H9 (cell line): ENCODE measurements at regions not wholly inside any gene's neighbourhood (a gene's known extent, or its start where the extent isn't known, plus 50 kb on each side); places are given as distances from the start of the nearest gene placed in this dataset.

Experiments used
- DNase-seq: peaks from one replicate; pipeline ENCODE4 v3.0.0-alpha.2; 2017
- H2AFZ ChIP-seq: one replicate; pipeline ENCODE4 v1.6.1; 2013; ENCODE audit warnings: mild to moderate bottlenecking, low read length, control low read depth, moderate library complexity
- H2AK5ac ChIP-seq: 2 replicates; pipeline ENCODE4 v1.6.1; 2013; ENCODE audit warnings: low read length, control low read depth, mixed read lengths; ENCODE audit not compliant: insufficient read length
- H2BK120ac ChIP-seq: one replicate; pipeline ENCODE4 v1.6.1; 2013; ENCODE audit warnings: low read depth, mild to moderate bottlenecking, low read length, control low read depth, inconsistent platforms; ENCODE audit not compliant: poor library complexity, severe bottlenecking
- H2BK12ac ChIP-seq: 2 replicates; pipeline ENCODE4 v1.6.1; 2013; ENCODE audit warnings: low read length, control low read depth, mixed read lengths, low read depth; ENCODE audit not compliant: insufficient read length
- H2BK15ac ChIP-seq: 2 replicates; pipeline ENCODE4 v1.6.1; 2013; ENCODE audit warnings: low read depth, low read length, control low read depth
- H2BK20ac ChIP-seq: one replicate; pipeline ENCODE4 v1.6.1; 2013; ENCODE audit warnings: low read depth, mild to moderate bottlenecking, low read length, control low read depth, inconsistent platforms; ENCODE audit not compliant: poor library complexity, severe bottlenecking
- H2BK5ac ChIP-seq: 2 replicates; pipeline ENCODE4 v1.6.1; 2013; ENCODE audit warnings: low read length, control low read depth, mixed read lengths; ENCODE audit not compliant: insufficient read length
- H3K14ac ChIP-seq: 2 replicates; pipeline ENCODE4 v1.6.1; 2013; ENCODE audit warnings: low read length, control low read depth; ENCODE audit not compliant: insufficient read depth
- H3K18ac ChIP-seq: 2 replicates; pipeline ENCODE4 v1.6.1; 2013; ENCODE audit warnings: low read depth, mild to moderate bottlenecking, mixed read lengths, low read length, control low read depth; ENCODE audit not compliant: insufficient read length
- H3K23ac ChIP-seq: 2 replicates; pipeline ENCODE4 v1.6.1; 2013; ENCODE audit warnings: low read length, control low read depth, mixed read lengths, low read depth; ENCODE audit not compliant: insufficient read length
- H3K23me2 ChIP-seq: 2 replicates; pipeline ENCODE4 v1.6.1; 2013; ENCODE audit warnings: low read depth, mild to moderate bottlenecking, mixed read lengths, low read length, control low read depth; ENCODE audit not compliant: insufficient read length, poor library complexity, severe bottlenecking
- H3K27ac ChIP-seq: 2 replicates; pipeline ENCODE4 v1.5.1; 2013; ENCODE audit warnings: low read length, control low read depth, mixed read lengths, low read depth; ENCODE audit not compliant: insufficient read length
- H3K27me3 ChIP-seq: 2 replicates; pipeline ENCODE4 v1.6.1; 2013; ENCODE audit warnings: low read length, control low read depth, inconsistent platforms; ENCODE audit not compliant: insufficient read depth
- H3K4ac ChIP-seq: 2 replicates; pipeline ENCODE4 v1.6.1; 2013; ENCODE audit warnings: low read depth, mild to moderate bottlenecking, control low read depth, inconsistent platforms, low read length, moderate library complexity
- H3K4me1 ChIP-seq: 2 replicates; pipeline ENCODE4 v1.6.1; 2013; ENCODE audit warnings: low read length, control low read depth, inconsistent platforms; ENCODE audit not compliant: insufficient read depth
- H3K4me2 ChIP-seq: 2 replicates; pipeline ENCODE4 v1.6.1; 2013; ENCODE audit warnings: low read length, control low read depth, mixed read lengths; ENCODE audit not compliant: insufficient read length, insufficient read depth
- H3K56ac ChIP-seq: 2 replicates; pipeline ENCODE4 v1.6.1; 2013; ENCODE audit warnings: low read depth, mild to moderate bottlenecking, mixed read lengths, low read length, control low read depth; ENCODE audit not compliant: insufficient read length
- H3K79me1 ChIP-seq: 2 replicates; pipeline ENCODE4 v1.6.1; 2013; ENCODE audit warnings: low read depth, mild to moderate bottlenecking, moderate library complexity, low read length, control low read depth, inconsistent platforms; ENCODE audit not compliant: insufficient read depth, poor library complexity, severe bottlenecking
- H3K79me2 ChIP-seq: 2 replicates; pipeline ENCODE4 v1.6.1; 2013; ENCODE audit warnings: low read length, control low read depth, inconsistent platforms; ENCODE audit not compliant: insufficient read depth
- H3K9ac ChIP-seq: 2 replicates; pipeline ENCODE4 v1.6.1; 2013; ENCODE audit warnings: low read length, control low read depth, mixed read lengths; ENCODE audit not compliant: insufficient read length; ENCODE audit errors: extremely low read depth
- H3K9me3 ChIP-seq: one replicate; pipeline ENCODE4 v1.6.1; 2013; ENCODE audit warnings: low read depth, low read length, inconsistent platforms; ENCODE audit not compliant: control insufficient read depth
- H3T11ph ChIP-seq: one replicate; pipeline ENCODE4 v1.6.1; 2013; ENCODE audit warnings: mild to moderate bottlenecking, low read length, control low read depth, inconsistent platforms
- H4K20me1 ChIP-seq: one replicate; pipeline ENCODE4 v1.6.1; 2013; ENCODE audit not compliant: control insufficient read depth, insufficient read length, insufficient read depth
- H4K5ac ChIP-seq: 2 replicates; pipeline ENCODE4 v1.6.1; 2013; ENCODE audit warnings: low read depth, mild to moderate bottlenecking, mixed read lengths, low read length, control low read depth; ENCODE audit not compliant: insufficient read length
- H4K8ac ChIP-seq: replicated peaks from 2 replicates; pipeline ENCODE4 v1.6.1; 2013; ENCODE audit warnings: low read length, control low read depth, mixed read lengths, low read depth; ENCODE audit not compliant: insufficient read length
- H4K91ac ChIP-seq: 2 replicates; pipeline ENCODE4 v1.6.1; 2013; ENCODE audit warnings: low read depth, mild to moderate bottlenecking, moderate library complexity, mixed read lengths, low read length, control low read depth; ENCODE audit not compliant: insufficient read length
- H3K27ac Mint-ChIP-seq, 3 experiments: 2 replicates in 2 of 3; 3 replicates in 1 of 3; pipeline ENCODE4 v1.8.0; 2020 to 2021; ENCODE audit warnings: mixed read lengths in 3 of 3, mild to moderate bottlenecking in 1 of 3, moderate library complexity in 1 of 3
- H3K27me3 Mint-ChIP-seq: 2 replicates; pipeline ENCODE4 v1.8.0; 2021; ENCODE audit warnings: low read depth, mild to moderate bottlenecking, moderate library complexity, mixed read lengths
- H3K36me3 Mint-ChIP-seq, 3 experiments: 2 replicates in 2 of 3; 3 replicates in 1 of 3; pipeline ENCODE4 v1.8.0; 2020 to 2021; ENCODE audit warnings: low read depth in 3 of 3, mixed read lengths in 3 of 3; ENCODE audit not compliant: insufficient read depth in 1 of 3
- H3K4me1 Mint-ChIP-seq, 2 experiments: 2 replicates each; pipeline ENCODE4 v1.8.0; 2020; ENCODE audit warnings: mixed read lengths in 2 of 2
- H3K4me3 Mint-ChIP-seq, 2 experiments: 2 replicates in 1 of 2; 3 replicates in 1 of 2; pipeline ENCODE4 v1.8.0; 2020 to 2021; ENCODE audit warnings: mild to moderate bottlenecking in 2 of 2, mixed read lengths in 2 of 2, moderate library complexity in 1 of 2
- H3K9me3 Mint-ChIP-seq, 2 experiments: 2 replicates in 1 of 2; 3 replicates in 1 of 2; pipeline ENCODE4 v1.8.0; 2020; ENCODE audit warnings: mild to moderate bottlenecking in 2 of 2, mixed read lengths in 2 of 2, moderate library complexity in 1 of 2
- CTCF ChIP-seq: fragments of 200-600 bp; sonication (generic); conservative IDR thresholded peaks from 3 replicates; pipeline ENCODE4 v1.8.0; 2021; ENCODE audit warnings: antibody characterized with exemption, mild to moderate bottlenecking
- WGBS: extraction: QIAGEN DNeasy Blood & Tissue Kit; methylation state at CpG from one replicate; pipeline ENCODE4 v1.1.7; 2013; ENCODE audit warnings: missing lambda C conversion rate, low lambda C conversion rate, mixed read lengths; ENCODE audit not compliant: insufficient read length; ENCODE audit errors: extremely low coverage; 5-methylcytosine and 5-hydroxymethylcytosine counted together

DNA sequence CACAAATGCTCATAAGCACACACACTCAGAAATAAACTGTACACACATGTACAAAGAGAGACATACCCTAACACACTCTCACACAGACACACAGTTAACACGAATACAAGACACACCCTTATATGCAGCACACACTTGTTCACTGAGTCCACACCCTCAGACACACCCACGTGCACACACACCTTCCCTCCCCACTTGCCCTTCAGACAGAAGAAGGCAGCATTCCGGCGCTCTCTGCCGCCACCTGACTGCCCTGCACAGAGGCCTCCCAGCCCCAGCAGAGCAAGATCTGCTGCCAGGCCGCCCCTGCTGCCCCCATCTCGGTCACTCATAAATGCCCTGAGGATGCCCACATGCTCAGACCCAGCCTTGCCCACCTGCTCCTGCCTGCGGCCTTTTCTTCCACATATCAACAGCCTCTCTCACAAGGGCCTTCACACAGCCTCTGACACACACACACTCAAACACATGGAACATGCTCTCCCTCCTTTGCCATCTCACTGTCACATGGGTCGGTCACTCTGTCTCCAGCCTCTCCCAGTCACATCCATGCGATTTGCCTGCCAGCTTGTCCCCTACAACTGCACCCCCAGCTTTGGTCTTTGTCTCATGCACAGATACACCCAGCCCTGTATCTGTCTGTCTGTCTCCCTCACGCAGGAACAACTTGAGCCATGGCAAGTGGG, 71.1 kb downstream of the EPHB3 start:
- H3K23ac ChIP-seq = no peak overlapping the region
- H3K23me2 ChIP-seq = no peaks in the 10 kb centered on the region
- H3K27me3 ChIP-seq = peaks cover 2% of the 10 kb centered on the region; the same call in 1 of the 2 replicates
- no peak overlapping the region; a peak in 1 of 7 replicates for H3K27ac Mint-ChIP-seq
- peak overlapping the region; percentile 14 for H3K18ac ChIP-seq
- H2BK120ac ChIP-seq = no peak overlapping the region
- TF ChIP-seq CTCF = no peak
- H3K79me2 ChIP-seq = no peaks in the 10 kb centered on the region
- H3K4me1 ChIP-seq = peaks cover 2% of the 10 kb centered on the region; the same call in 1 of the 2 replicates
- H4K91ac ChIP-seq = no peak overlapping the region
- H3K14ac ChIP-seq = no peak overlapping the region; the same call in 1 of the 2 replicates
- peaks cover 18% of the 10 kb centered on the region for H3K27me3 Mint-ChIP-seq
- no peaks in the 10 kb centered on the region for H3K79me1 ChIP-seq
- no peak overlapping the region for H2BK15ac ChIP-seq
- H3K4me2 ChIP-seq = no peak overlapping the region
- no peak overlapping the region for H3K4me3 Mint-ChIP-seq
- no CpG with 5 or more reads among the region's 11 CpGs for WGBS
- no peak overlapping the region for H2BK20ac ChIP-seq
- no peak overlapping the region for H3K27ac ChIP-seq
- H4K8ac ChIP-seq = no peak overlapping the region
- H4K5ac ChIP-seq = no peak overlapping the region
- no peak overlapping the region for H2BK12ac ChIP-seq
- no peak overlapping the region for H3T11ph ChIP-seq
- H2AK5ac ChIP-seq = no peak overlapping the region
- no peak overlapping the region for H2AFZ ChIP-seq
- no peaks in the 10 kb centered on the region; a peak in 2 of 5 replicates for H3K9me3 Mint-ChIP-seq
- peaks cover 54 to 79% of the 10 kb centered on the region in 2 experiments for H3K4me1 Mint-ChIP-seq
- no peak overlapping the region for H3K56ac ChIP-seq
- H4K20me1 ChIP-seq = no peaks in the 10 kb centered on the region
- no peak overlapping the region for H3K4ac ChIP-seq
- H3K36me3 Mint-ChIP-seq = no peaks in the 10 kb centered on the region
- DNase-seq = no peak
- no peak overlapping the region for H2BK5ac ChIP-seq
- H3K9ac ChIP-seq = no peak overlapping the region
- no peaks in the 10 kb centered on the region for H3K9me3 ChIP-seq
